Caco-2 (cell line): ENCODE measurements at regions not wholly inside any gene's neighbourhood (a gene's known extent, or its start where the extent isn't known, plus 50 kb on each side); places are given as distances from the start of the nearest gene placed in this dataset.

Experiments used
- BruUV-seq: library from RNA; stranded (reverse); fragments of 400-500 nt; replicated peaks from 2 replicates; lab custom pipeline; 2021; lab: Mats Ljungman, UMichigan
- CTCF ChIA-PET: fragments of 300-600 bp; sonication (Branson Sonifier 250); formaldehyde crosslinking; loops from one replicate; lab custom pipeline; 2022; ENCODE audit warnings: antibody characterized with exemption; lab: Charles Lee
- POLR2A ChIA-PET: fragments of 300-600 bp; sonication (Branson Sonifier 250); formaldehyde crosslinking; loops from one replicate; lab custom pipeline; 2022; ENCODE audit warnings: antibody characterized with exemption; lab: Charles Lee
- DNase-seq, 2 experiments: peaks; one replicate each; pipeline versions ENCODE4 v3.0.0 to v3.0.0-alpha.2; 2020 to 2022
- H3K27me3 ChIP-seq: replicated peaks from 2 replicates; pipeline ENCODE4 v1.6.0; 2011; ENCODE audit warnings: low read length; ENCODE audit not compliant: control insufficient read depth, insufficient read depth
- H3K36me3 ChIP-seq: 2 replicates; pipeline ENCODE4 v1.5.1; 2011; ENCODE audit warnings: low read length; ENCODE audit not compliant: control insufficient read depth, insufficient read depth
- H3K4me1 ChIP-seq: fragments of 250-450 bp; sonication (Bioruptor Pico); 2 replicates; pipeline ENCODE4 v1.5.1; 2020; ENCODE audit warnings: mild to moderate bottlenecking
- H3K4me3 ChIP-seq: 2 replicates; pipeline ENCODE4 v1.5.1; 2011; ENCODE audit warnings: low read depth, mild to moderate bottlenecking, control low read depth, low read length
- H3K9me3 ChIP-seq: fragments of 250-450 bp; sonication (Bioruptor Pico); 2 replicates; pipeline ENCODE4 v1.5.1; 2020; ENCODE audit warnings: mild to moderate bottlenecking, moderate library complexity
- H3K27ac Mint-ChIP-seq: one replicate; pipeline ENCODE4 v1.8.0; 2022; ENCODE audit warnings: mixed read lengths; ENCODE audit not compliant: unreplicated experiment
- H3K27me3 Mint-ChIP-seq: one replicate; pipeline ENCODE4 v1.8.0; 2022; ENCODE audit warnings: mixed read lengths; ENCODE audit not compliant: insufficient read depth, unreplicated experiment
- H3K36me3 Mint-ChIP-seq: one replicate; pipeline ENCODE4 v1.8.0; 2022; ENCODE audit warnings: mild to moderate bottlenecking, mixed read lengths; ENCODE audit not compliant: insufficient read depth, unreplicated experiment
- H3K4me1 Mint-ChIP-seq: one replicate; pipeline ENCODE4 v1.8.0; 2022; ENCODE audit warnings: low read depth, mixed read lengths; ENCODE audit not compliant: unreplicated experiment
- H3K4me3 Mint-ChIP-seq: one replicate; pipeline ENCODE4 v1.8.0; 2022; ENCODE audit warnings: mild to moderate bottlenecking, moderate library complexity, mixed read lengths; ENCODE audit not compliant: unreplicated experiment
- H3K9me3 Mint-ChIP-seq: one replicate; pipeline ENCODE4 v1.8.0; 2022; ENCODE audit warnings: mixed read lengths; ENCODE audit not compliant: unreplicated experiment
- CTCF ChIP-seq, 2 experiments: fragments of 200-600 bp in 1 of 2; IDR thresholded peaks; 1 replicate in 1 of 2; 2 replicates in 1 of 2; pipeline versions ENCODE4 v1.5.1 to v1.8.0; 2011 to 2022; ENCODE audit warnings: antibody characterized with exemption in 1 of 2, control low read depth in 1 of 2, inconsistent platforms in 1 of 2, low read depth in 1 of 2, low read length in 1 of 2, mild to moderate bottlenecking in 1 of 2, moderate library complexity in 1 of 2; ENCODE audit not compliant: insufficient read depth in 1 of 2, severe bottlenecking in 1 of 2, unreplicated experiment in 1 of 2
- intact Hi-C: fragments of 100-400 bp; cut with micrococcal nuclease; formaldehyde crosslinking; loops from one replicate; pipeline ENCODE4 v1.10.0; 2022; ENCODE audit not compliant: unreplicated experiment

GRCh38 chr20:56808117-56808725 is 179.1 kb downstream of the TFAP2C start:
- no peaks in the 10 kb centered on the region for H3K36me3 ChIP-seq
- ChIA-PET POLR2A (no interaction called here), CTCF (no interaction called here)
- no peaks in the 10 kb centered on the region for H3K9me3 ChIP-seq
- Mint-ChIP-seq H3K36me3 (no peaks in the 10 kb centered on the region), H3K27me3 (peaks cover 7% of the 10 kb centered on the region), H3K4me3 (no peak overlapping the region), H3K27ac (no peak overlapping the region), H3K4me1 (no peaks in the 10 kb centered on the region), H3K9me3 (peaks cover 9% of the 10 kb centered on the region)
- H3K27me3 ChIP-seq = no peaks in the 10 kb centered on the region; the same call in 1 of the 2 replicates
- peak in 1 of 2 experiments; percentile 41 for DNase-seq
- no peak overlapping the region for H3K4me3 ChIP-seq
- intact Hi-C loops = no loop called here
- H3K4me1 ChIP-seq = 0 out of 2 replicates have a peak, but pooled peaks cover 6% of the 10 kb centered on the region
- no peak for TF ChIP-seq CTCF (IDR thresholded peaks at IDR 0.05; ENCODE audit: insufficient read depth in 1 of 2, low read depth in 1 of 2, low read length in 1 of 2, severe bottlenecking in 1 of 2, unreplicated experiment in 1 of 2)
- no TSS peak for BruUV-seq

- no peak for TF ChIP-seq CTCF (IDR thresholded peaks at IDR 0.05; ENCODE audit: insufficient read depth in 1 of 2, low read depth in 1 of 2, low read length in 1 of 2, severe bottlenecking in 1 of 2, unreplicated experiment in 1 of 2)
- Mint-ChIP-seq H3K4me3 (no peak overlapping the region), H3K36me3 (no peaks in the 10 kb centered on the region), H3K4me1 (no peaks in the 10 kb centered on the region), H3K9me3 (peaks cover 9% of the 10 kb centered on the region), H3K27me3 (peaks cover 8% of the 10 kb centered on the region), H3K27ac (no peak overlapping the region)
- BruUV-seq = no TSS peak
- Histone ChIP-seq H3K27me3 (no peaks in the 10 kb centered on the region; the same call in 1 of the 2 replicates), H3K9me3 (no peaks in the 10 kb centered on the region), H3K36me3 (no peaks in the 10 kb centered on the region), H3K4me3 (no peak overlapping the region), H3K4me1 (0 out of 2 replicates have a peak, but pooled peaks cover 6% of the 10 kb centered on the region)
- POLR2A ChIA-PET = no interaction called here
- DNase-seq = peak in 1 of 2 experiments; percentile 67
- intact Hi-C loops = no loop called here
- CTCF ChIA-PET = no interaction called here
Observed at GRCh38 chr20:56808732-56809131, 179.6 kb downstream of the TFAP2C start.

- peaks cover 12% of the 10 kb centered on the region for H3K27me3 Mint-ChIP-seq
- no peaks in the 10 kb centered on the region for H3K36me3 Mint-ChIP-seq
- Histone ChIP-seq H3K4me1 (0 out of 2 replicates have a peak, but pooled peaks cover 3% of the 10 kb centered on the region), H3K36me3 (no peaks in the 10 kb centered on the region), H3K4me3 (no peak overlapping the region), H3K27me3 (no peaks in the 10 kb centered on the region; the same call in 1 of the 2 replicates), H3K9me3 (no peaks in the 10 kb centered on the region)
- peak in 1 of 2 experiments; percentile 51 for DNase-seq
- TF ChIP-seq CTCF (IDR thresholded peaks at IDR 0.05; ENCODE audit: insufficient read depth in 1 of 2, low read depth in 1 of 2, low read length in 1 of 2, severe bottlenecking in 1 of 2, unreplicated experiment in 1 of 2) = no peak
- no TSS peak for BruUV-seq
- ChIA-PET CTCF (no interaction called here), POLR2A (no interaction called here)
- peaks cover 9% of the 10 kb centered on the region for H3K9me3 Mint-ChIP-seq
- intact Hi-C loops = no loop called here
- no peak overlapping the region for H3K4me3 Mint-ChIP-seq
- no peaks in the 10 kb centered on the region for H3K4me1 Mint-ChIP-seq
- H3K27ac Mint-ChIP-seq = no peak overlapping the region
Observed at GRCh38 chr20:56809668-56810067, 180.6 kb downstream of the TFAP2C start.
